ENCODE measurements at regions not wholly inside any gene's neighbourhood (a gene's known extent, or its start where the extent isn't known, plus 50 kb on each side); places are given as distances from the start of the nearest gene placed in this dataset.

DNA sequence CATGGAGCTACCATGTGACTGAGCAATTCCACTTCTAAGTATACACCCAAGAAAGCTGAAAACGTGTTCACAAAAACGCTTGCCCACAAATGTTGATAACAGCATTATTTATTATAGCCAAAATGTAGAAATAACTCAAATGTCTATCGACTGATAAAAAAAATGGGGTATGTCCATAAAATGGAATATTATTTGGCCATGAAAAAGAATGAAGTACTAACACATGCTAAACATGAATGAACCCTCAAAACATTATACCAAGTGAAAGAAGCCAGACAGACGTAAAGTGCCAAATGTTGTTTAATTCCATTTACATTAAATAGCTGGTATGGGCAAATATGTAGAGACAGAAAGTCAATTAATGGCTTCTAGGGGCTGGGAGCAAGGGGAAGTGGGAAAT, 184.9 kb upstream of the IRX2 start:
- DNase-seq, result no peak

DNA sequence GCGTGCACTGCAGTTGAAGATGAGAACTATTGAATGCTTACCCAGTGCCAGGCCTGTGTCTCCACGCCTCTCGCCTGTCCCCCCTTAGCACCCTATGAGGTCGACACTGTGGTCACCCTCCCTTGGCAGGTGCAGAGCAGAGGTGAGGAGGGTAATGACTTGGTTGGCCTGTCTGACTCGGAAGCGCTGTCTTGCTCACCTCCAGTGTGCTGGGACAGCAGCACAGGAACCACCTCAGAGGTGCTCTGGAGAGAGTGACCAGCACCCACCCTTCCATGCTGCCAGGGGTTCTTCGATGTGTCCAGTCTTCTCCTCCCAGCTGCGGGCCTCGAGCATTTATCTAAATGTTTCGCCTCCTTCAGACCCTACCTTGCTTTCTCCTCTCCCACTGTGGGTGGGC, 178.3 kb upstream of the IRX2 start:
- no peak for DNase-seq

- DNase-seq, result no peak
Observed at GRCh38 chr5:2921651-2922050, 170.2 kb upstream of the IRX2 start.

GRCh38 chr5:2921176-2921575, 169.7 kb upstream of the IRX2 start:
- no peak for DNase-seq

DNA sequence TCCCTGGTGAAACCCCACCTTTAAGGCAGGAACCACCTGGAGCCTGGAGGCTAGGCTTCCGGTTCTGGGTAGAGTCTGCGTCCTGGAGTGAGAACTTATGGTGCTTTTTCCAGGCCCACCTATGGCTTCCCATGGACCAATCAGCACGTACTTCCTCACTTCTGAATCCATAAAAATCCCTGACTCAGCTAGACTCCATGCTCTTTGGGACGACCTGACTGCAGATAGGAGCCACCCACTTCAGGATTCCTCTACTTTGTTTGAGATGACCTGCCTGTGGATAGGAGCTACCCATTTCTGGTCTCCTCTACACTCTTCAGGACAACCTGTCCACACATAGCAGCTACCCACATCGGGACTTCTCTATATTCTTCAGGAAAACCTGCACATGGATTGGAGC, 168.8 kb upstream of the IRX2 start:
- DNase-seq, result no peak

GRCh38 chr5:2919310-2920018, 168.0 kb upstream of the IRX2 start:
- DNase-seq, result no peak

DNA sequence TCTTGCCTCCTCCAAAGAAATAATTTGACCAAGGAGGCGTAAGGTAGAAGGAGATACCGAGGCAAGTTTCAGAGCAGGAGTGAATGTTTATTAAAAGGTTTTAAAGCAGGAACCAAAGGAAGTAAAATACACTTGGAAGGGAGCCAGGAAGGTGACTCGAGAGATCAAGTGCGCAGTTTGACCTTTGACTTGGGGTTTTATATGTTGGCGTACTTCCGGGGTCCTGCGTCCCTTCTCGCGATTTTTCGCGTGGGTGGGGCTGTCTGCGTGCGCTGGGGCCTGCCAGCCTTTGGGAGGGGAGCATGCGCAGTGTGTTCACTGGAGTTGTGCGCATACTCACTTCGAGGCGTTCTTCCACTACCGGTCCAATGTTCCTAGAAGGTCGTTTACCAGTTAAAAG, 166.0 kb upstream of the IRX2 start:
- DNase-seq, result no peak

DNA sequence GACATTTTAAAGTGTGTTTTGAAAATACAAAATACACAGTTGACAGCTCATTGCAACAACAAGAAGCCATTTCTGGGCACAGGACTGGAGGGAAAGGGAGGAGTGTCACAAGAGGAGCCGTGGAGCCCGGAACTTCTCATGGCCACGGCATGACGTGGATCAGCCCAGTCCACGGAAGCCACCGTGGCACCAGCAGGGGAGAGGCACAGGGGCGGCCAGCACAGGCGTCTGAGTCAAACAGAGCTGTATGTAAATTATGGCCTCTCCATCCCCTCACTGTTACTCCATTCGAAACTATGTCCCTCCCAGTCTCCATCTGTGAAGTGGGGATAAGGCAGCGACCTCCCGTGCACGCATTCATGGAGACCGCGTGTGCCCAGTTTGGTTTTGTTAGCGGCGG, 165.6 kb upstream of the IRX2 start:
- no peak for DNase-seq

DNA sequence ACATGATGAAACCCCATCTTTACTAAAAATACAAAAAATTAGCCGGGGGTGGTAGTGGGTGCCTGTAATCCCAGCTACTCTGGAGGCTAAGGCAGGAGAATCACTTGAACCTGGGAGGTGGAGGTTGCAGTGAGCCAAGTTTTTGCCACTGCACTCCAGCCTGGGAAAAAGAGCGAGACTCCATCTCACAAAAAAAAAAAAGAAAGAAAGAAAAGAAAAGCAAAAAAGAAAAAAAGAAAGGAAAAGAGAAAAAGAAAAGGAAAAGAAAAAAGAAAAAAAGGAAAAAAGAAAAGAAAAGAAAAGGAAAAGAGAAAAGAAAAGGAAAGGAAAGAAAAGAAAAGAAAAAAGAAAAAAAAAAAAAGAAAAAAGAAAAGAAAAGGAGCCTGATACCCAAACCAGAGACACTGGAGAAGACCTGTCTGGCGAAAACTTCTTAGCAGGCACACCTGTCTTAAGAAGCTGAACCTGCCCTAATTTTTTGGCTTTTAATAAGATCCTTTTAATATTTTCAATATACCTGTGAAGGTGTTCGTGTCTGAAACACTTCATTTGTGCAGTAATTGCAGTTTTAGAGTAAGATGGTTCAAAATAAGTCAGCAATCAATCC, 164.7 kb upstream of the IRX2 start:
- no peak for DNase-seq

DNA sequence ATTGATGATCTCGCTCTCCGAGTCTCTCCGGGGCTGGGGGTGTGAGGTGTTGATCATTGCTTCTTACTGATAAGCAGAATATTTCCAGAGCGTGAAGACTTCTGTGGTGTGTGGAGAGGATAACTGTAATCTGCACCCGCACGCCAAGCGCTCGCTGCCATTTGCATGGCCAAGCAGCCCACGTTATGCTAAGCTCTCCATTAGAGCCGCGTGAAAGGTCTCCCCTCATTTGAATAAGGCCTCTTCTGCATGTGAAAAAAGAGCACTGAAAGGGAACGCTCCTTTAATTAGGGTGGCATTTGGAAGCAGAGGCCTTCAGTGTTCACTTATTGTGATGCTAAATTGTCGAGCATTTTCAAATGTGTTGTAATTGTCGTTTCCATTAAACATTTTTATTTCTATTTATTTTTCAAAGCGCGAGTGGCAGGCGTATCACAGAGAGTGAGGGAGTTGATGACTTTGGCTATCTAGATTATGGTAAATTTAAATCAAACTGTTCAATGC, 163.6 kb upstream of the IRX2 start:
- DNase-seq, result no peak

- no peak for DNase-seq
Observed at GRCh38 chr5:2914022-2914661, 162.7 kb upstream of the IRX2 start.

DNA sequence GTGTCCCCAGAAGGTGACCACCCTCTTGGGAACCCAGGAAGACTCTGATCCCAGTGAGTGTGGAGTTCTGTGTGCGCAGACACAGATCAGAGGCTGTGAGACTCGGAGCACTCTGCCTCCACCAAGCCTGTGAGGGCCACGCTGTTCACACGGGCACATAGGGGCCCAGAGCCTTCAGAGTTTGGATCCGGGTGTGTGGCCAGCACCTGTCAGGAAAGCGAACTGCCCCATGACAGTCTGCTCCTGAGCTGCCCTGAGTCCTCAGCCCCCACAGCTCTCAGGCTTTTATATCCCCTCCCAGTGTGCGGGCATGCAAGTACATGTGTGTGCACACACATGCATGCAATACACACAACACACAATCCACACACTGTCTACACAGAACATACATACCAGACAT, 161.8 kb upstream of the IRX2 start:
- DNase-seq, result no peak

DNA sequence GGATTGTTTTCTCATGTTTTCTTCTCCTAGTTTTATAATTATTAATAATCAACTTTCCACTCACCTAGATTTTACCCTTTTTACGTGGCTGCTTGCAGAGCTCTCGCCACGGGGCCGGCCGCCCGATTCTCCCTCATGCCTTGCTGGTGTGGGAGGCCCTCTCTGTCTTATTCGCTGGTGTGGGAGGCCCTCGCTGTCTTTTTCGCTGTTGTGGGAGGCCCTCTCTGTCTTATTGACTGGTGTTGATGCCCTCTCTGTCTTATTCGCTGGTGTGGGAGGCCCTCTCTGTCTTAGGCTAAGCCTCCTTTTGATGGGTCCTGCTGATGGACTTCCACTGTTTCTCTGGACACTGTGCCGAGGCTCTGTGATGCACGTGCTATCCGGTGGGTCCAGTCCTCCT, 161.3 kb upstream of the IRX2 start:
- DNase-seq, result no peak

- no peak for DNase-seq
Observed at GRCh38 chr5:2910401-2911175, 159.1 kb upstream of the IRX2 start.

- no peak for DNase-seq
Observed at GRCh38 chr5:2909035-2909434, 157.6 kb upstream of the IRX2 start.

- DNase-seq, result no peak
Observed at GRCh38 chr5:2908086-2908485, 156.6 kb upstream of the IRX2 start.

GRCh38 chr5:2906302-2907090, 155.0 kb upstream of the IRX2 start:
- DNase-seq, result no peak

DNA sequence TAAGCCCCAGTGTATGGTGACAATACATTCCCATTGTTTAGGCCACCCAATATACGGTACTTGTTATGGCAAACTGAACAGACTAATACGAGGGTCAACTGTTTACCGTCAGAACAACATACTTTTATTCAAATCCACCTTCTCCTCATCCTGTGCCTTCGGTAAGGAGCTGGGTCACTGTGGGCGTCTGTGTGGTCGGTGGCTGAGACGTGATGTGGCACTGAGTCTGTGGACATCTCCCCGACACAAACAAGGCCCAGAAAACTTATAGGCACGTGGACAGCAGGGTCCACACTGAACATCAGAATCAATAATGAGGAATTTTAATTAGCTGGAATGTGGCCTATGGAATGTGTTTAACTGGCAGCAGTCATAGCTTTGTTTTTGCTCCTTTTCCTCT, 154.3 kb upstream of the IRX2 start:
- no peak for DNase-seq

- no peak for DNase-seq
Observed at GRCh38 chr5:2904956-2905355, 153.5 kb upstream of the IRX2 start.

DNA sequence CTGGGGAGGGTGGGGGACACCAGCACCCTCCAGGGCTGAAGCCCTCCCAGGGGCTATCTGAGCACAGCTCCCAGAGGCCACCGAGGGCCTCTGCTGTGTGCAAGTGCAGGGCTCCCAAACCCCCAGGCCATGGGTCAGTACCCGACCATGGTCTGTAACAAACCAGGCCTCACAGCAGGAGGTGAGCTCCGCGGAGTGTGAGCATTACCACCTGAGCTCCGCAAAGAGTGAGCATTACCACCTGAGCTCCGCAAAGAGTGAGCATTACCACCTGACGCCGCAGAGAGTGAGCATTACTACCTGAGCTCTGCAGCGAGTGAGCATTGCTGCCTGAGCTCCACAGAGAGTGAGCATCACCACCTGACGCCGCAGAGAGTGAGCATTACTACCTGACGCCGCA, 152.9 kb upstream of the IRX2 start:
- no peak for DNase-seq

GRCh38 chr5:2903451-2904395, 152.2 kb upstream of the IRX2 start:
- no peak for DNase-seq
